ENCODE measurements at regions not wholly inside any gene's neighbourhood (a gene's known extent, or its start where the extent isn't known, plus 50 kb on each side); places are given as distances from the start of the nearest gene placed in this dataset.

GRCh38 chr6:14622909-14623505 lies 505.4 kb downstream of the CD83 start:
- DNase-seq: no peak

GRCh38 chr6:14625173-14625895 lies 507.8 kb downstream of the CD83 start:
- no peak for DNase-seq

- no peak for DNase-seq
These were observed 509.0 kb downstream of the CD83 start for GRCh38 chr6:14626556-14626955.

- DNase-seq: no peak
These were observed 512.4 kb downstream of the CD83 start for GRCh38 chr6:14630016-14630415.

GRCh38 chr6:14633479-14633878 lies 515.9 kb downstream of the CD83 start:
- no peak for DNase-seq

GRCh38 chr6:14634072-14634471 lies 516.5 kb downstream of the CD83 start:
- no peak for DNase-seq

- no peak for DNase-seq
These were observed 517.6 kb downstream of the CD83 start for GRCh38 chr6:14635195-14635594.

GRCh38 chr6:14635934-14636591 lies 518.5 kb downstream of the CD83 start:
- no peak for DNase-seq

GRCh38 chr6:14638435-14638905 lies 520.9 kb downstream of the CD83 start:
- no peak for DNase-seq

GRCh38 chr6:14638906-14639761 lies 521.6 kb downstream of the CD83 start:
- peak; percentile 88 for DNase-seq

- no peak for DNase-seq
These were observed 522.5 kb downstream of the CD83 start for GRCh38 chr6:14639983-14640599.

- no peak for DNase-seq
These were observed 523.1 kb downstream of the CD83 start for GRCh38 chr6:14640631-14641030.

GRCh38 chr6:14641423-14642135 lies 524.0 kb downstream of the CD83 start:
- DNase-seq: no peak

GRCh38 chr6:14642136-14642505 lies 524.5 kb downstream of the CD83 start:
- no peak for DNase-seq

- no peak for DNase-seq
These were observed 525.3 kb downstream of the CD83 start for GRCh38 chr6:14642842-14643241.

- DNase-seq: no peak
These were observed 526.8 kb downstream of the CD83 start for GRCh38 chr6:14644381-14644780.

GRCh38 chr6:14645221-14645620 lies 527.6 kb downstream of the CD83 start:
- DNase-seq: peak; percentile 12

GRCh38 chr6:14645841-14646240 lies 528.3 kb downstream of the CD83 start:
- DNase-seq: no peak

- DNase-seq: no peak
These were observed 528.8 kb downstream of the CD83 start for GRCh38 chr6:14646371-14646770.

GRCh38 chr6:14647357-14647756 lies 529.8 kb downstream of the CD83 start:
- DNase-seq: no peak

- no peak for DNase-seq
These were observed 535.0 kb downstream of the CD83 start for GRCh38 chr6:14652536-14652935.

Data from NCI-H2171 treated with DMSO at 0.1 percent for 48 hours (cell line).